IMR-90 (cell line): ENCODE measurements at regions not wholly inside any gene's neighbourhood (a gene's known extent, or its start where the extent isn't known, plus 50 kb on each side); places are given as distances from the start of the nearest gene placed in this dataset.

Experiments
- ATAC-seq: fragments of 200-7000 bp; cut with Tn5 transposase; 2 replicates; pipeline ENCODE4 v1.9.1; 2020; ENCODE audit warnings: low read depth, mild to moderate bottlenecking, moderate library complexity
- BruUV-seq: library from RNA; stranded (reverse); fragments of 400-500 nt; replicated peaks from 2 replicates; lab custom pipeline; 2021; lab: Mats Ljungman, UMichigan
- CTCF ChIA-PET: fragments of 300-600 bp; formaldehyde crosslinking; extraction: SDS; loops from one replicate; lab custom pipeline; 2021; ENCODE audit warnings: antibody characterized with exemption; lab: Yijun Ruan, JAX
- POLR2A ChIA-PET: fragments of 300-600 bp; sonication (Branson Sonifier 250); formaldehyde crosslinking; loops from one replicate; lab custom pipeline; 2022; ENCODE audit warnings: antibody characterized with exemption; ENCODE audit not compliant: unreplicated experiment; lab: Charles Lee
- DNase-seq: peaks from one replicate; pipeline ENCODE4 v3.0.0; 2013
- H2AFZ ChIP-seq: replicated peaks from 2 replicates; pipeline ENCODE3; 2013; ENCODE audit warnings: low read length, mild to moderate bottlenecking; ENCODE audit not compliant: poor library complexity
- H2AK5ac ChIP-seq: 2 replicates; pipeline ENCODE4 v1.6.1; 2013; ENCODE audit warnings: low read depth, low read length, inconsistent platforms
- H2AK9ac ChIP-seq: replicated peaks from 2 replicates; pipeline ENCODE3; 2013; ENCODE audit warnings: mild to moderate bottlenecking, low read depth, low read length, moderate library complexity; ENCODE audit not compliant: poor library complexity
- H2BK120ac ChIP-seq: 2 replicates; pipeline ENCODE4 v1.6.1; 2013; ENCODE audit warnings: low read depth, low read length, inconsistent platforms
- H2BK15ac ChIP-seq: 3 replicates; pipeline ENCODE4 v1.6.1; 2013; ENCODE audit warnings: low read depth, low read length, inconsistent platforms
- H2BK20ac ChIP-seq: 2 replicates; pipeline ENCODE4 v1.6.1; 2013; ENCODE audit warnings: low read depth, mild to moderate bottlenecking, inconsistent platforms, low read length, moderate library complexity
- H2BK5ac ChIP-seq: 2 replicates; pipeline ENCODE4 v1.6.1; 2013; ENCODE audit warnings: mild to moderate bottlenecking, low read depth, low read length, inconsistent platforms; ENCODE audit not compliant: poor library complexity, severe bottlenecking
- H3K14ac ChIP-seq: replicated peaks from 2 replicates; pipeline ENCODE4 v1.6.1; 2013; ENCODE audit warnings: low read depth, low read length, inconsistent platforms
- H3K18ac ChIP-seq: 2 replicates; pipeline ENCODE4 v1.6.1; 2013; ENCODE audit warnings: low read depth, low read length, control low read depth
- H3K23ac ChIP-seq: 2 replicates; pipeline ENCODE4 v1.6.1; 2013; ENCODE audit warnings: low read depth, low read length, inconsistent platforms
- H3K27ac ChIP-seq: 2 replicates; pipeline ENCODE4 v1.5.1; 2013; ENCODE audit warnings: mild to moderate bottlenecking, control low read depth, low read length; ENCODE audit not compliant: insufficient read depth
- H3K27me3 ChIP-seq: 2 replicates; pipeline ENCODE4 v1.6.1; 2013; ENCODE audit warnings: low read length; ENCODE audit not compliant: control insufficient read depth, insufficient read depth
- H3K36me3 ChIP-seq: 2 replicates; pipeline ENCODE4 v1.6.1; 2013; ENCODE audit warnings: low read length, mixed read lengths; ENCODE audit not compliant: control insufficient read depth, insufficient read depth
- H3K4ac ChIP-seq: 2 replicates; pipeline ENCODE4 v1.6.1; 2013; ENCODE audit warnings: low read depth, low read length, inconsistent platforms
- H3K4me1 ChIP-seq: 2 replicates; pipeline ENCODE4 v1.6.1; 2013; ENCODE audit warnings: low read length, mixed read lengths; ENCODE audit not compliant: control insufficient read depth, insufficient read depth
- H3K4me2 ChIP-seq: 2 replicates; pipeline ENCODE4 v1.6.1; 2013; ENCODE audit warnings: low read depth, mild to moderate bottlenecking, control low read depth, low read length, moderate library complexity
- H3K4me3 ChIP-seq: 2 replicates; pipeline ENCODE4 v1.5.1; 2013; ENCODE audit warnings: low read depth, mild to moderate bottlenecking, control low read depth, low read length, moderate library complexity; ENCODE audit not compliant: insufficient read depth
- H3K56ac ChIP-seq: 2 replicates; pipeline ENCODE4 v1.6.1; 2013; ENCODE audit warnings: low read length, inconsistent platforms; ENCODE audit not compliant: insufficient read depth; ENCODE audit errors: extremely low read depth
- H3K79me1 ChIP-seq, 2 experiments: 2 replicates each; pipeline ENCODE4 v1.6.1; 2013; ENCODE audit warnings: low read length in 2 of 2, inconsistent platforms in 1 of 2, low read depth in 1 of 2
- H3K9ac ChIP-seq: 2 replicates; pipeline ENCODE4 v1.6.1; 2013; ENCODE audit warnings: low read depth, low read length, control low read depth
- H3K9me1 ChIP-seq: 2 replicates; pipeline ENCODE4 v1.6.1; 2013; ENCODE audit warnings: low read length, inconsistent platforms; ENCODE audit not compliant: insufficient read depth
- H3K9me3 ChIP-seq: 2 replicates; pipeline ENCODE4 v1.6.1; 2013; ENCODE audit warnings: low read length; ENCODE audit not compliant: control insufficient read depth, insufficient read depth
- H4K20me1 ChIP-seq: 2 replicates; pipeline ENCODE4 v1.6.1; 2013; ENCODE audit warnings: low read length, inconsistent platforms; ENCODE audit not compliant: insufficient read depth
- H4K5ac ChIP-seq: 2 replicates; pipeline ENCODE4 v1.6.1; 2013; ENCODE audit warnings: mild to moderate bottlenecking, low read depth, low read length, control low read depth
- H4K8ac ChIP-seq, 2 experiments: 2 replicates each; pipeline ENCODE4 v1.6.1; 2013; ENCODE audit warnings: low read depth in 2 of 2, low read length in 2 of 2, control low read depth in 1 of 2, inconsistent platforms in 1 of 2
- H4K91ac ChIP-seq: 2 replicates; pipeline ENCODE4 v1.6.1; 2013; ENCODE audit warnings: low read depth, low read length, inconsistent platforms; ENCODE audit not compliant: insufficient read depth
- CTCF ChIP-seq: conservative IDR thresholded peaks from 2 replicates; pipeline ENCODE4 v1.5.1; 2012; ENCODE audit warnings: mild to moderate bottlenecking, low read depth, low read length, improper control_type of control experiment
- MAFK ChIP-seq: IDR thresholded peaks from 2 replicates; pipeline ENCODE4 v1.6.1; 2012; ENCODE audit warnings: low read depth, low read length, improper control_type of control experiment
- MAZ ChIP-seq: IDR thresholded peaks from 2 replicates; pipeline ENCODE4 v1.6.1; 2012; ENCODE audit warnings: low read depth, mild to moderate bottlenecking, low read length, improper control_type of control experiment, moderate library complexity, borderline replicate concordance
- RAD21 ChIP-seq: IDR thresholded peaks from 2 replicates; pipeline ENCODE4 v1.6.1; 2012; ENCODE audit warnings: low read length, improper control_type of control experiment
- RCOR1 ChIP-seq: IDR thresholded peaks from 2 replicates; pipeline ENCODE4 v1.6.1; 2012; ENCODE audit warnings: mild to moderate bottlenecking, low read length, improper control_type of control experiment; ENCODE audit not compliant: insufficient replicate concordance
- SMC3 ChIP-seq: fragments of 150-350 bp; IDR thresholded peaks from 2 replicates; pipeline ENCODE4 v1.6.1; 2016; ENCODE audit warnings: low read depth, mild to moderate bottlenecking, antibody characterized with exemption, low read length, moderate library complexity
- USF2 ChIP-seq: fragments of 150-350 bp; IDR thresholded peaks from 2 replicates; pipeline ENCODE4 v1.6.1; 2017; ENCODE audit warnings: mild to moderate bottlenecking, antibody characterized with exemption, low read length, low read depth
- WGBS, 2 experiments: methylation state at CpG; one replicate each; pipeline versions ENCODE4 v1.1.5 to v1.1.7; 2013; ENCODE audit warnings: missing lambda C conversion rate in 2 of 2; ENCODE audit not compliant: insufficient read length in 1 of 2; ENCODE audit errors: extremely low coverage in 2 of 2; 5-methylcytosine and 5-hydroxymethylcytosine counted together
- dilution Hi-C: fragments of 300-500 bp; cut with HindIII; formaldehyde crosslinking; loops from one replicate; pipeline ENCODE4 v1.14.3; 2018; ENCODE audit warnings: low sequenced_read_pairs; ENCODE audit not compliant: unreplicated experiment
- in situ Hi-C: fragments of 300-500 bp; cut with MboI; formaldehyde crosslinking; loops from 3 replicates; pipeline ENCODE4 v1.14.3; 2019; ENCODE audit warnings: low sequenced_read_pairs, inconsistent platforms, mixed read lengths
- intact Hi-C: fragments of 100-400 bp; cut with micrococcal nuclease; formaldehyde crosslinking; loops from 2 replicates; pipeline ENCODE4 v1.10.0; 2022

- ATAC-seq = no peak
Observed at GRCh38 chr11:135062994-135063393, 651.0 kb upstream of the B3GAT1 start.

More at GRCh38 chr11:135062994-135063393, 651.0 kb upstream of the B3GAT1 start:
- no TSS peak for BruUV-seq
- H2BK5ac ChIP-seq = no peak overlapping the region
- no peak overlapping the region for H2AK9ac ChIP-seq
- no peak overlapping the region for H3K18ac ChIP-seq
- no peak overlapping the region for H2AK5ac ChIP-seq
- CTCF ChIA-PET = no interaction called here
- no peak overlapping the region for H4K91ac ChIP-seq
- no peak overlapping the region for H2BK20ac ChIP-seq
- H3K4me3 ChIP-seq = no peak overlapping the region
- no peak overlapping the region for H2AFZ ChIP-seq
- no peaks in the 10 kb centered on the region for H3K4me1 ChIP-seq
- WGBS, 2 experiments = 29% methylated on average over 3 of the region's 5 CpGs; no CpG with 5 or more reads in 1 of the 2 experiments
- H3K27me3 ChIP-seq = no peaks in the 10 kb centered on the region
- H4K5ac ChIP-seq = no peak overlapping the region
- H3K14ac ChIP-seq = no peak overlapping the region
- H4K20me1 ChIP-seq = no peaks in the 10 kb centered on the region
- peaks cover 8% of the 10 kb centered on the region for H3K9me3 ChIP-seq
- H3K9ac ChIP-seq = no peak overlapping the region
- no peak overlapping the region for H4K8ac ChIP-seq
- no peak overlapping the region for H2BK120ac ChIP-seq
- H3K4me2 ChIP-seq = no peak overlapping the region
- dilution Hi-C loops = no loop called here
- intact Hi-C loops = no loop called here
- DNase-seq = no peak
- H3K79me1 ChIP-seq = no peaks in the 10 kb centered on the region
- POLR2A ChIA-PET = no interaction called here
- no peaks in the 10 kb centered on the region for H3K36me3 ChIP-seq
- H3K4ac ChIP-seq = no peak overlapping the region
- in situ Hi-C loops = no loop called here
- no peaks in the 10 kb centered on the region for H3K9me1 ChIP-seq
- H2BK15ac ChIP-seq = no peak overlapping the region
- TF ChIP-seq USF2 = no peak
- no peak for TF ChIP-seq CTCF
- TF ChIP-seq RCOR1 = no peak
- TF ChIP-seq RAD21 = no peak
- no peak for TF ChIP-seq MAFK
- no peak for TF ChIP-seq SMC3
- no peak for TF ChIP-seq MAZ
- no peak overlapping the region for H3K23ac ChIP-seq
- no peak overlapping the region for H3K56ac ChIP-seq
- H3K27ac ChIP-seq = no peak overlapping the region
